ENCODE measurements at regions not wholly inside any gene's neighbourhood (a gene's known extent, or its start where the extent isn't known, plus 50 kb on each side); places are given as distances from the start of the nearest gene placed in this dataset.

DNA sequence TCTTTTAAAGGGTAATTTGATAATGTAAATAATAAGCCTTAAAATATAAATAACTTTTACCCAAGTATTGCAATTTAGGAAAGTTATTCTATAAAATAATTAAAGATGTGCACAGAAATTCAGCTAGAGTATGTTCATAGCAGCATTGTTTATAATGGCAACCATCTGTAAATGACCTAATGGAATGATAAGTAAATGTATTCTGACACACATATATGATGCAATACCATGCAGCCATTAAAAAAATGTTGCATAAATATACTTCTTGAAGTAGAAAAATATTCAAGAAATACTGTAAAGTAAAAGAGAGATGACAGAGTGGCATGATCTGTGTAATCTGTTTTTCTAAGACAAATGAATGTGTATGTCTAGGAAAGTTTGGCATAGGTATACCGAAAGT, 545.7 kb downstream of the ZEB2 start:
- H3K9me3 Mint-ChIP-seq (ENCODE audit: unreplicated experiment) = no peaks in the 10 kb centered on the region
- no peak overlapping the region for H3K4me3 Mint-ChIP-seq (ENCODE audit: unreplicated experiment)
- H3K36me3 Mint-ChIP-seq (ENCODE audit: low read depth, unreplicated experiment) = no peaks in the 10 kb centered on the region
- TF ChIP-seq, protein P1, sequence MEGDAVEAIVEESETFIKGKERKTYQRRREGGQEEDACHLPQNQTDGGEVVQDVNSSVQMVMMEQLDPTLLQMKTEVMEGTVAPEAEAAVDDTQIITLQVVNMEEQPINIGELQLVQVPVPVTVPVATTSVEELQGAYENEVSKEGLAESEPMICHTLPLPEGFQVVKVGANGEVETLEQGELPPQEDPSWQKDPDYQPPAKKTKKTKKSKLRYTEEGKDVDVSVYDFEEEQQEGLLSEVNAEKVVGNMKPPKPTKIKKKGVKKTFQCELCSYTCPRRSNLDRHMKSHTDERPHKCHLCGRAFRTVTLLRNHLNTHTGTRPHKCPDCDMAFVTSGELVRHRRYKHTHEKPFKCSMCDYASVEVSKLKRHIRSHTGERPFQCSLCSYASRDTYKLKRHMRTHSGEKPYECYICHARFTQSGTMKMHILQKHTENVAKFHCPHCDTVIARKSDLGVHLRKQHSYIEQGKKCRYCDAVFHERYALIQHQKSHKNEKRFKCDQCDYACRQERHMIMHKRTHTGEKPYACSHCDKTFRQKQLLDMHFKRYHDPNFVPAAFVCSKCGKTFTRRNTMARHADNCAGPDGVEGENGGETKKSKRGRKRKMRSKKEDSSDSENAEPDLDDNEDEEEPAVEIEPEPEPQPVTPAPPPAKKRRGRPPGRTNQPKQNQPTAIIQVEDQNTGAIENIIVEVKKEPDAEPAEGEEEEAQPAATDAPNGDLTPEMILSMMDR (IDR thresholded peaks at IDR 0.05; ENCODE audit: unreplicated experiment) = no peak
- H3K27me3 Mint-ChIP-seq (ENCODE audit: unreplicated experiment) = no peaks in the 10 kb centered on the region
- H3K27ac Mint-ChIP-seq (ENCODE audit: unreplicated experiment) = no peak overlapping the region
- no peaks in the 10 kb centered on the region for H3K4me1 Mint-ChIP-seq (ENCODE audit: unreplicated experiment)
- no peak for DNase-seq (ENCODE audit: low spot score)

GRCh38 chr2:143968860-143969259, 551.1 kb downstream of the ZEB2 start:
- Mint-ChIP-seq H3K36me3 (ENCODE audit: low read depth, unreplicated experiment) (no peaks in the 10 kb centered on the region), H3K27me3 (ENCODE audit: unreplicated experiment) (no peaks in the 10 kb centered on the region), H3K27ac (ENCODE audit: unreplicated experiment) (no peak overlapping the region), H3K4me1 (ENCODE audit: unreplicated experiment) (no peaks in the 10 kb centered on the region), H3K4me3 (ENCODE audit: unreplicated experiment) (no peak overlapping the region), H3K9me3 (ENCODE audit: unreplicated experiment) (no peaks in the 10 kb centered on the region)
- DNase-seq (ENCODE audit: low spot score) = no peak
- TF ChIP-seq, protein P1 (IDR thresholded peaks at IDR 0.05; ENCODE audit: unreplicated experiment) = no peak

DNA sequence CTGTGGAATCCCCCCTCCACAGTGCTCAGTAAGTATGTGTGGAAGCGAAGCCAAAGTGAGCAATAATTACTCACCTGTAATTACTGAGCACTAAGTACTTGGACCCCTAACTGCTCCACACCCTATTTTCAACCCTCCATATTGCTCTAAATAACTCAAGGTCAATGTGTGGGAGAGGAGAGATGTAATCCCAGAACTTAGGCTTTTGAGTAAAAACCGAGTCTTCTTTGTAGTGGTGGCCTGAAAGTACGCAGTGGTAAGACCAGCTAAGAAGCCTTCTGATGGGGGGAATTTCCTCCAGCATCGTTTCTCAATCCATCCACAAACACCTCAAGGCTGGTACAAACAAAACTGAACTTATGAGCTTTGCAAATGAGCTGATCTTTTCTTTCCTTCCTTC, 551.6 kb downstream of the ZEB2 start:
- Mint-ChIP-seq H3K4me3 (ENCODE audit: unreplicated experiment) (no peak overlapping the region), H3K36me3 (ENCODE audit: low read depth, unreplicated experiment) (no peaks in the 10 kb centered on the region), H3K4me1 (ENCODE audit: unreplicated experiment) (no peaks in the 10 kb centered on the region), H3K27me3 (ENCODE audit: unreplicated experiment) (no peaks in the 10 kb centered on the region), H3K27ac (ENCODE audit: unreplicated experiment) (no peak overlapping the region), H3K9me3 (ENCODE audit: unreplicated experiment) (no peaks in the 10 kb centered on the region)
- TF ChIP-seq, protein P1 (IDR thresholded peaks at IDR 0.05; ENCODE audit: unreplicated experiment) = no peak
- DNase-seq (ENCODE audit: low spot score) = no peak

GRCh38 chr2:143965493-143966164, 554.3 kb downstream of the ZEB2 start:
- TF ChIP-seq, protein P1 (IDR thresholded peaks at IDR 0.05; ENCODE audit: unreplicated experiment) = no peak
- H3K4me1 Mint-ChIP-seq (ENCODE audit: unreplicated experiment) = peaks cover 3% of the 10 kb centered on the region
- no peaks in the 10 kb centered on the region for H3K36me3 Mint-ChIP-seq (ENCODE audit: low read depth, unreplicated experiment)
- no peaks in the 10 kb centered on the region for H3K9me3 Mint-ChIP-seq (ENCODE audit: unreplicated experiment)
- no peak for DNase-seq (ENCODE audit: low spot score)
- no peak overlapping the region for H3K4me3 Mint-ChIP-seq (ENCODE audit: unreplicated experiment)
- no peaks in the 10 kb centered on the region for H3K27me3 Mint-ChIP-seq (ENCODE audit: unreplicated experiment)
- no peak overlapping the region for H3K27ac Mint-ChIP-seq (ENCODE audit: unreplicated experiment)

DNA sequence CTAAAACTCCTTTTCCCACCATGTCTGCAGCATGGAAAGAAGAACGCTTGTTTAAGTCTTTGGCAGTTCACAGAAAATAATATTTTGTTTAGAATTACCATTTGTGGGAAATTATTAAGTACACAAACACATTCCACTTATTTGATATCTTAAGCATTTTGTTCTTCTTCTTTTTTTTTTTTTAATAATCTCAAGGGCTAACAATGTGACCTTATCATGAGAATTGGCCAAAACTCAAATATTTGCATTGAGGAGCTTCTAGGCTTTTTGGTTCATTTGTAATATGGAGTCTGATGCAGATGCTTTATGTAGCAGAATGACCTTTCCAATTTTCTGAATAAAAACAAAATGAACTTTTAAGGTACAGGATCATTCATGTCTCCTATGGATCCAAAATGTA, 555.0 kb downstream of the ZEB2 start:
- H3K36me3 Mint-ChIP-seq (ENCODE audit: low read depth, unreplicated experiment) = no peaks in the 10 kb centered on the region
- H3K27me3 Mint-ChIP-seq (ENCODE audit: unreplicated experiment) = no peaks in the 10 kb centered on the region
- TF ChIP-seq, protein P1 (IDR thresholded peaks at IDR 0.05; ENCODE audit: unreplicated experiment) = no peak

More for the DNA sequence above, 555.0 kb downstream of the ZEB2 start:
- no peak for DNase-seq (ENCODE audit: low spot score)
- no peak overlapping the region for H3K4me3 Mint-ChIP-seq (ENCODE audit: unreplicated experiment)
- H3K4me1 Mint-ChIP-seq (ENCODE audit: unreplicated experiment) = peaks cover 3% of the 10 kb centered on the region
- H3K9me3 Mint-ChIP-seq (ENCODE audit: unreplicated experiment) = no peaks in the 10 kb centered on the region
- H3K27ac Mint-ChIP-seq (ENCODE audit: unreplicated experiment) = no peak overlapping the region
